ENCODE measurements at regions not wholly inside any gene's neighbourhood (a gene's known extent, or its start where the extent isn't known, plus 50 kb on each side); places are given as distances from the start of the nearest gene placed in this dataset.
"Not testable (repeated sequence)": the region's sequence is repeated elsewhere in the genome, so short reads cannot be mapped to it uniquely, and the experiment has no call there.

DNA sequence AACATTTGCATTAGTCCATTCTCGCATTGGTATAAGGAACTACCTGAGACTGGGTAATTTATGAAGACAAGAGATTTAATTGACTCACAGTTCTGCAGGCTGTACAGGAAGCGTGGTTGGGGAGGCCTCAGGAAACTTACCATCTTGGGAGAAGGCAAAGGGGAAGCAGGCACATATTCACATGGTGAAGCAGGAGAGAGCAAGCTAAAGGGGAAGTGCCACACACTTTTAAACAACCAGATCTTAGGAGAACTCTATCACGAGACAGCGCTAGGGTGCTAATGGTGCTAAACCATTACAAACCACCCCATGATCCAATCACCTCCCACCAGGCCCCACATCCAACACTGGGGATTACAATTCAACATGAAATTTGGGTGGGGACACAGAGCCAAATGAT lies 201.7 kb upstream of the MGAT5 start:
- peak; percentile 55 for DNase-seq (ENCODE audit: extremely low spot score)
- TF ChIP-seq POLR2A (IDR thresholded peaks at IDR 0.05; ENCODE audit: low read depth) = no peak
- no peak for TF ChIP-seq EP300 (IDR thresholded peaks at IDR 0.05)
- no peak for TF ChIP-seq POLR2AphosphoS5 (IDR thresholded peaks at IDR 0.05)
- TF ChIP-seq, protein P1, sequence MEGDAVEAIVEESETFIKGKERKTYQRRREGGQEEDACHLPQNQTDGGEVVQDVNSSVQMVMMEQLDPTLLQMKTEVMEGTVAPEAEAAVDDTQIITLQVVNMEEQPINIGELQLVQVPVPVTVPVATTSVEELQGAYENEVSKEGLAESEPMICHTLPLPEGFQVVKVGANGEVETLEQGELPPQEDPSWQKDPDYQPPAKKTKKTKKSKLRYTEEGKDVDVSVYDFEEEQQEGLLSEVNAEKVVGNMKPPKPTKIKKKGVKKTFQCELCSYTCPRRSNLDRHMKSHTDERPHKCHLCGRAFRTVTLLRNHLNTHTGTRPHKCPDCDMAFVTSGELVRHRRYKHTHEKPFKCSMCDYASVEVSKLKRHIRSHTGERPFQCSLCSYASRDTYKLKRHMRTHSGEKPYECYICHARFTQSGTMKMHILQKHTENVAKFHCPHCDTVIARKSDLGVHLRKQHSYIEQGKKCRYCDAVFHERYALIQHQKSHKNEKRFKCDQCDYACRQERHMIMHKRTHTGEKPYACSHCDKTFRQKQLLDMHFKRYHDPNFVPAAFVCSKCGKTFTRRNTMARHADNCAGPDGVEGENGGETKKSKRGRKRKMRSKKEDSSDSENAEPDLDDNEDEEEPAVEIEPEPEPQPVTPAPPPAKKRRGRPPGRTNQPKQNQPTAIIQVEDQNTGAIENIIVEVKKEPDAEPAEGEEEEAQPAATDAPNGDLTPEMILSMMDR (IDR thresholded peaks at IDR 0.05) = no peak
- Histone ChIP-seq H3K9me3 (peaks cover 0 to 3% (median 0%) of the 10 kb centered on the region in 4 donors), H3K36me3 (no peaks in the 10 kb centered on the region), H3K4me3 (no peak overlapping the region), H3K27ac (replicated peaks in 1 of 4) (no peak overlapping the region), H3K27me3 (no peaks in the 10 kb centered on the region), H3K4me1 (no peaks in the 10 kb centered on the region)
- WGBS = 68% methylated on average over 4 of the region's 4 CpGs
- intact Hi-C loops (cut with DNase I) = no loop called here

DNA sequence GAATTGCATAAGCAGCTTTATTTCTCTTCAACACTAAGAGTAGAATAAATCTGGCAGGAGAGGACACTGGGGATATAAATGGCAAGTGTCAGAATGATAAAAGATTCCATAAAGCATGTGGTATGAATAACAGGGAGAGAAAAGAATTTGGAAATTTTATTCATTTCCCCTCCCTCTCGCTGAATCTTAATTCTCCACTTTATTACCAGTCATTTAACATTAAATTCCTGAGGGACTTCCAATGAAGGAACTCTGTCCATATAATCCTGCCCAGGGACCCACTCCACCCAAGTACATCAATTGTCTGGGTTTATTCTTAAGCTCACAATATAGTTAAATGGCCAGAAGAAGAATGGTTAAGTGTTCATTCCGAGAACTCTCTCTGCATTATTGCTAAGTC lies 197.7 kb upstream of the MGAT5 start:
- Histone ChIP-seq H3K27ac (replicated peaks in 1 of 4) (no peak overlapping the region), H3K4me1 (no peaks in the 10 kb centered on the region), H3K4me3 (no peak overlapping the region), H3K27me3 (no peaks in the 10 kb centered on the region), H3K9me3 (no peaks in the 10 kb centered on the region), H3K36me3 (no peaks in the 10 kb centered on the region)
- no peak for DNase-seq (ENCODE audit: extremely low spot score)
- 85% methylated on average over 2 of the region's 2 CpGs for WGBS
- intact Hi-C loops (cut with DNase I) = no loop called here
- TF ChIP-seq EP300 (IDR thresholded peaks at IDR 0.05) = no peak
- TF ChIP-seq, protein P1 (IDR thresholded peaks at IDR 0.05) = no peak
- no peak for TF ChIP-seq POLR2A (IDR thresholded peaks at IDR 0.05; ENCODE audit: low read depth)
- no peak for TF ChIP-seq POLR2AphosphoS5 (IDR thresholded peaks at IDR 0.05)

DNA sequence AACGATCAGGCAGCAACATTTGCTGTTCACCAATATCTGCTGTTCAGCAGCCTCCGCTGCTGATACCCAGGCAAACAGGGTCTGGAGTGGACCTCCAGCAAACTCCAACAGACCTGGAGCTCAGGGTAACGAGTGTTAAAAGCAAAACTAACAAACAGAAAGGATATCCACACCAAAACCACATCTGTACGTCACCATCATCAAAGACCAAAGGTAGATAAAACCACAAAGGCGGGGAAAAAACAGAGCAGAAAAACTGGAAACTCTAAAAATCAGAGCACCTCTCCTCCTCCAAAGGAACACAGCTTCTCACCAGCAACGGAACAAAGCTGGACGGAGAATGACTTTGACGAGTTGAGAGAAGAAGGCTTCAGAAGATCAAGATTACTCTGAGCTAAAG lies 192.8 kb upstream of the MGAT5 start:
- H3K27ac ChIP-seq (replicated peaks in 1 of 4); DNase-seq (ENCODE audit: extremely low spot score); H3K27me3 ChIP-seq; intact Hi-C loops (cut with DNase I); H3K9me3 ChIP-seq; H3K4me1 ChIP-seq; H3K4me3 ChIP-seq; H3K36me3 ChIP-seq: not testable (repeated sequence)
- WGBS = 81% methylated on average over 8 of the region's 8 CpGs

DNA sequence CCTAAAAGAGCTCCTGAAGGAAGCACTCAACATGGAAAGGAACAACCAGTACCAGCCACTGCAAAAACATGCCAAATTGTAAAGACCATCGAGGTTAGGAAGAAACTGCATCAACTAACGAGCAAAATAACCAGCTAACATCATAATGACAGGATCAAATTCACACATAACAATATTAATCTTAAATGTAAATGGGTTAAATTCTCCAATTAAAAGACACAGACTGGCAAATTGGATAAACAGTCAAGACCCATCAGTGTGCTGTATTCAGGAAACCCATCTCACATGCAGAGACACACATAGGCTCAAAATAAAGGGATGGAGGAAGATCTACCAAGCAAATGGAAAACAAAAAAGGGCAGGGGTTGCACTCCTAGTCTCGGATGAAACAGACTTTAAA lies 191.6 kb upstream of the MGAT5 start:
- H3K36me3 ChIP-seq; DNase-seq (ENCODE audit: extremely low spot score); H3K27ac ChIP-seq (replicated peaks in 1 of 4); H3K27me3 ChIP-seq; H3K9me3 ChIP-seq; intact Hi-C loops (cut with DNase I); H3K4me1 ChIP-seq; H3K4me3 ChIP-seq: not testable (repeated sequence)
- WGBS = 83% methylated on average over 3 of the region's 3 CpGs

DNA sequence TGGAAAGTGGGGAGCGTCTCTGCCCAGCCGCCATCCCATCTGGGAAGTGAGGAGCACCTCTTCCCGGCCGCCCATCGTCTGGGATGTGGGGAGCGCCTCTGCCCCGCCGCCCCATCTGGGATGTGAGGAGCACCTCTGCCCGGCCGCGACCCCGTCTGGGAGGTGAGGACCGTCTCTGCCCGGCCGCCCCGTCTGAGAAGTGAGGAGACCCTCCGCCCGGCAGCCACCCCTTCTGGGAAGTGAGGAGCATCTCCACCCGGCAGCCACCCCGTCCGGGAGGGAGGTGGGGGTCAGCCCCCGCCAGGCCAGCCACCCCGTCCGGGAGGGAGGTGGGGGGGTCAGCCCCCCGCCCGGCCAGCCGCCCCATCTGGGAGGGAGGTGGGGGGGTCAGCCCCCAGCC lies 190.0 kb upstream of the MGAT5 start:
- intact Hi-C loops (cut with DNase I); H3K4me1 ChIP-seq; H3K4me3 ChIP-seq; H3K36me3 ChIP-seq; H3K27me3 ChIP-seq; H3K9me3 ChIP-seq; H3K27ac ChIP-seq (replicated peaks in 1 of 4); DNase-seq (ENCODE audit: extremely low spot score): not testable (repeated sequence)
- WGBS = 96% methylated on average over 16 of the region's 27 CpGs

DNA sequence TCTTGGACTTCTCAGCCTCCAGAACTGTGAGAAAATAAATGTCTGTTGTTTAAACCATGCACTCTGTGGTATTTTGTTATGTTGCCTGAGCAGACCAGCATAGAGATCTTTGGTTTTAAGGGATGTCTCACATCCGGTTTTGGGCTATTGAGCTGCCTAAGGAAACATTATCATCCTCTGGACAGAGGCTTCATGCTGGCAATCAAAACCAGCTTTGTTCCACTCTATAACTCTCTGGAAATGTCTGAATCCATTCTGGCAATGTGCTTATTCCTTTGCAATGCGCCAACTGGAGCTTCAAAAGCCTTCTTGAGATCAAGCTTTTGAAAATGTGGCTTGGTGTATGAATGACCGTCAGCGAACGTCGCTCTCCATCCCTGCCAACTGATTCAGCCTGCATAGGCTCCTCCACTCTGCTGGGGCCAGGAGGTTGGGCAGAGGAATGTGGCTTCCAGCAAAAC lies 183.6 kb upstream of the MGAT5 start:
- Histone ChIP-seq H3K4me1 (peaks cover 7 to 20% (median 17%) of the 10 kb centered on the region in 4 donors), H3K36me3 (no peaks in the 10 kb centered on the region), H3K27me3 (no peaks in the 10 kb centered on the region), H3K9me3 (no peaks in the 10 kb centered on the region), H3K4me3 (no peak overlapping the region), H3K27ac (replicated peaks in 1 of 4) (no peak overlapping the region)
- DNase-seq (ENCODE audit: extremely low spot score) = peak; percentile 26
- TF ChIP-seq POLR2AphosphoS5 (IDR thresholded peaks at IDR 0.05) (no peak), EP300 (IDR thresholded peaks at IDR 0.05) (no peak), POLR2A (IDR thresholded peaks at IDR 0.05; ENCODE audit: low read depth) (no peak)
- TF ChIP-seq, protein P1 (IDR thresholded peaks at IDR 0.05) = no peak
- intact Hi-C loops (cut with DNase I) = no loop called here
- WGBS = 88% methylated on average over 6 of the region's 6 CpGs

All from esophagus muscularis mucosa (tissue), 4 donors.